ENCODE measurements at regions not wholly inside any gene's neighbourhood (a gene's known extent, or its start where the extent isn't known, plus 50 kb on each side); places are given as distances from the start of the nearest gene placed in this dataset.

DNA sequence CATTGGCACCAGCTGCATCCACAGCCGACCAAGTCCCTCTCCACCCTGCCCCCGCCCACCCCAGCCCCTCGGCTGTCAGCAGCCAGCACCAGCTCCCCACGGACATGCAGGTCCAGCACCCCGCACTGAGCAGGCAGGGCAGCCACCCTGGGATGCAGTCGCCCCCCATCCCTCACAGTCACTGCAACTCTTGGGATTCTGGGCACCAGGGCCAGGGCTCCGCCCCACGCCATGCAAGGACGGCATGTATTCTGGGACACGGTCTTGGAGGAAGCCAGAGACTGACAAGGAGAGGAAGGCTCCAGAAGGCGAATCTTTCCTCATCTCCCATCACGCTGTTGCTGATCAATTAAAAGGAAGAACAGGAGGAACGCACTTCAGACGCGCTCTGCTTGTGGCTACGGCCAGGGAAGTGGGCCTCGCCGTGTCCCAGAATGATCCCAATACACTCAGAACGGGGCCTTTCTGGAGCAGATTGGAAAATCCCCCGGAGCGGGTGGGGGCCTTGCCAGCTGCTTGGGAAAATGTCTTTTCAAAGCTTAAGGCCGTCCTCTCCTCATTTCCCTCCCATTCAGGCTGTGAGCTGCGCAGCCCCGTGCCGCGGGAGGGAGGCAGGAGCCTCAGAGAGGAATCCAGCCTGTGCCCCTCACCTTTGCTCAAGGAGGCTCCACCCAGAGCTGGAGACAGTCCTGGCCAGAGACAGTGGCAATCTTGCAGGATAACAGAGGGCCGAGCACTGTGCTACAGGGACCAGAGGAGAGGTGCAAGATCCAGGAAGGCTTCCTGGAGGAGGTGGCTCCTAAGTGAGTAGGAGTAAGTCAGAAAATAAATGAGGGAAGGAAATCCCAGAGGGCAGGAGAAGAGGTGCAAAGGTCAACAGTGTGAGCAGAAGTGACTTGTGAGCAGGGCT is 54.1 kb upstream of the DIO3 start:
- DNase-seq (ENCODE audit: low read depth, low spot score) = no peak
- H3K4me3 ChIP-seq (ENCODE audit: low read length) = no peak overlapping the region

DNA sequence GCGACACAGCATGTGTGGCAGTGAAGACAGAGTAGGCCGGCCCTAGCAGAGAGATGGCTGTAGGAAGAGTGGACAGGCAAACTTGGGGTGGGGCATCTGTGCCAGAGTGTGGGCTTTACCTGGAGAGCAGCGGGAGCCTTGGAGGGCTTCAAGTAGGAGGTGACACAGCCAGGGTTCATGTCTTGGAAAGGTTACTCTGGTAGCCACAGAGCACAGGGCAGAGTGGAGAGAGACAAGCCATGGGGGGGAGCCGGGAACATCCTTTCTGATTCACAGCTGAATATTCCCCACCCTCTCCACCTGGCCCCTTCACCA is 53.5 kb upstream of the DIO3 start:
- no peak for DNase-seq (ENCODE audit: low read depth, low spot score)
- no peak overlapping the region for H3K4me3 ChIP-seq (ENCODE audit: low read length)

DNA sequence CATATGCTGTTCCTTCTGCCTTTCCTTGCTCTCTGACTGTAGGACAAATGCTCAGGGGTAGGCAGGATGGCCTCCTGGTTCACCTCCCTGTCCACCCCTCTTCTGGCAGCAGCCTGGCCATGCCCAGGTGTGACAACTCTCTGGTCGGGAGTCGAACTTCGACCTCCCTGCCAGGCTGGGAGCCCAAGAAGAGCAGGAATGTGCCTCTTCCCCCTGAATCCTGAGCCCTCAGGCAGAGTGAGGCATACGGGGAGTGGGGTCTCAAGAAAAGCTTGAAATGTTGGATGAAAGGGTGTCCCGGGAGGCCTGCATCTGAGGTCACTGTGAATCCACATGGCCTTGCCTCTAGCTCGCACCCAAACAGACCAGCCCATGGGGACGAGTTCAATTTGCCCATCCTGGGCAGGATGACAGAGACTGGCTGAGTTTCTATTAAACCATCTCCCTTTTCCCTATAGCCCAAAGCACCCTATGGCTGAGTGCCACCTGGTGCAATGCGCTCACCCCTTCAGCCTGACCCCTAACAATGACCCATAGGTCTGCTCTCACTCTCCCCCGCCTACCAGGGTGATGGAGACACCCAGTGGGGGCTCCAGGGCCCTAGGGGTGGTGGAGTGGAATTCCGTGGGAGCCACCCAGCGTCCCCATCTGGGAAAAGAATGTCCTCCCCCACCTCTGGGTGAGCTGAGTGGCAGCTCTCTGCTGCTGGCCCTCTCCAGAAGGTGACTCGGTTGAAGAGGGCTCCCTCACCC is 52.9 kb upstream of the DIO3 start:
- DNase-seq (ENCODE audit: low read depth, low spot score) = no peak
- no peak overlapping the region for H3K4me3 ChIP-seq (ENCODE audit: low read length)

DNA sequence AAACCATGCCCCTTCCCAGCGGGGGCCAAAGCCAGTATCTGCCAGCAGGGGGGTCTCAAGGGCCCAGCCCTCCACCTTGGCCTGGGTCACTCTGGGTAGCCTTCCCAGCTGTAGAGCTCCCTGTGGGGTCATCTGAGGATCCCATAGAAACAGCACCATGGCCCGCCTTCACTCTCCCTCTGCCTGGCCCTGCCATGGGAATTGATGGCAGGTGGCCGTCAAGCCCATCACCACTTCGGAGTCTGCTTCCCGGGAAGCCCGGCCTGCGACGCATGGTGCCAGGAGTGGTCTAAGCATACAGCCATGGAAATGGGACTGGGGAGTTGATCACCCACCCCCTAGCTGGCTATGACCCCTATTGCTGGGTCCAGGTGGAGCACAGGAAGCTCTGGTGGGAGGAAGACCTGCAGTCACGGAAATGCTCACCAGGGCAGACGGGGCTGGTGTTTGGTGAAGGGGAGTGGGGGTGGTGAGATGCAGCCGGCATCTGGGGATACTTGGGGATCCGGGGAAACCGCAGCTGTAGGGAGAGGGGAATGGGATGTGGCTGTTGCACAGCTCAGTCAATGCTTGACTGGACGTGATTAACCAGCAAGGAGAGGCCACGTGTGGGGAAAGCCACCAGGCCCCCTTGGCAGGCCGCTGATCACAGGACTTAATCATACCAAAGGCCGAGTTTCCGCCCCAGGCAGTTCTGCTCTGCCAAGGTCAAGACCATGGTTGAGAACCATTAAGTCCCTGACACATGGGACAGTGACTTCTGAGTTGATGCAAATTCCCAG is 52.2 kb upstream of the DIO3 start:
- H3K4me3 ChIP-seq (ENCODE audit: low read length) = no peak overlapping the region

DNA sequence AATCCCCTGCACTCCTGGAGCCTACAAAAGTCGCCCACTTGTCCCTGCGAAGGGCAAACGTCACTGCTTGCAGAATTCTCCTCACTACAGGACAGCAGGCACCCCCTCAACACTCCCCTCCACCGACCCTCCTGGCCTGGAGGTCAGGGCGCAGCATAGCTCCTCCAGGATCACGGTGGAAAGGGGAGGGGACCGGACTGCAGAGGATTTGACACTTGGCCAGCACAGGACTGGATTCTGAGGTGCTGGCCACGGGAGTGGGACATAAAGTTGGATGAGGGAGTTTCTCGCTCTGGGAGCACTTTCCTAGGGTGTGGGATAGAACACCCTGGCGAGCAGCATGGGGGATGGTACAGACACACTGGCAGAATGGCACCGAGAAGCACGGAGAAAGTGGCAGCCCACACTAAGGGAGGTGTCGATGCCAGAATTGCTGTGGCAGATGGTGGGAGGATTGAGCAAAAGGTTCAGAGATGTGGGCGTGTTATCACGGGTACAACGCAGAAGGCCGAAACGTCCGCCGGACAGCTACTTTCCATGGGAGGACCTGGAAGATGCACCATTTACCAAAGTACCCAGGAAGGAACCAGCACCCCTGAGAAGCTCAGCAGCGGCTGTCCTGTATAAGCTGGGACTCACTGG is 51.4 kb upstream of the DIO3 start:
- no peak overlapping the region for H3K4me3 ChIP-seq (ENCODE audit: low read length)
- no peak for DNase-seq (ENCODE audit: low read depth, low spot score)

More for the DNA sequence above, 52.2 kb upstream of the DIO3 start:
- DNase-seq (ENCODE audit: low read depth, low spot score) = no peak

DNA sequence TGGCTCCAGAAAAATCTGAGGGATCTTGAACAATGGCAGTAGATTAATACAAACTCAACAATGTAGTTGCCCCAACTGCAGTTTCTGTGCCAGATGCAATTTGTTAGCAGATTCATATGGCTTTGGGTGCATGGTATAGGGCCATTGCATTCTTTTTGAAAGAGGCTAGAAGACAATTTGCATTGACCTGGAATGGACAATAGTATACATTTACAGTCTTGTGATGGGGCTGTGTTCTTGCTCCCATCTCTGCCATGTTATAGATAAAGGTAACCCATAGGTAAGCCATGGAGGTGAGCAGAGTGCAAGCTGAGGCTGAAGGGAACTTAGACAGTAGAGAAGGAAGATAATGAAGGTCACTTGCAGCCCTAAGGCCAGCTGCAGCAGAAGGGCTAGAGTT is 50.1 kb upstream of the DIO3 start:
- H3K4me3 ChIP-seq (ENCODE audit: low read length) = no peak overlapping the region
- DNase-seq (ENCODE audit: low read depth, low spot score) = no peak
